HG03103 (cell line): ENCODE measurements at regions not wholly inside any gene's neighbourhood (a gene's known extent, or its start where the extent isn't known, plus 50 kb on each side); places are given as distances from the start of the nearest gene placed in this dataset.
"Not testable (repeated sequence)": the region's sequence is repeated elsewhere in the genome, so short reads cannot be mapped to it uniquely, and the experiment has no call there.

Experiments used
- ATAC-seq: cut with Tn5 transposase; IDR thresholded peaks from one replicate; pipeline ENCODE4 v1.9.1; 2021; ENCODE audit warnings: low read depth; ENCODE audit not compliant: unreplicated experiment

GRCh38 chr12:86662464-86662863 lies 406.3 kb upstream of the MGAT4C start:
- ATAC-seq: no peak

- ATAC-seq: no peak
Observed at GRCh38 chr12:86660488-86661147, 404.4 kb upstream of the MGAT4C start.

GRCh38 chr12:86659985-86660384 lies 403.8 kb upstream of the MGAT4C start:
- ATAC-seq: no peak

- ATAC-seq: no peak
Observed at GRCh38 chr12:86658303-86658702, 402.1 kb upstream of the MGAT4C start.

DNA sequence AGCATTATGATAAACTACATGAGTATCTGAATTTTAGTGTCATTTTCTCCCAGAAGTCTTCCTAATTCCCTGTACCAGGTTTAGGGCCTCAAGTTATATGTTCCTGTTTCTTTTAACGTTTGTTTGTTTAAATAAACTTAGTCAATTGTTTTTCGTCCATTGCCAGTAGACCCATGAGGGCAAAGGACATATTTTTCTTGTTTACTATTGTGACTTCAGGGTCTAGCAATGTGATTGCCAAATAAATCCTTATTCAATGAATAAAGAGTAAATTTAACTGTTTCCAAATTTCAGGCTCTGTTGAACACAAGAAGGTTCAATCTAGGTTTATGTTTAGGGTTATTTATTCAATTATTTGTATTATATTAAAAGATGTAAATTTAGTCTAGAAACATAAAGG lies 391.6 kb upstream of the MGAT4C start:
- no peak for ATAC-seq

- no peak for ATAC-seq
Observed at GRCh38 chr12:86634456-86635410, 378.5 kb upstream of the MGAT4C start.

DNA sequence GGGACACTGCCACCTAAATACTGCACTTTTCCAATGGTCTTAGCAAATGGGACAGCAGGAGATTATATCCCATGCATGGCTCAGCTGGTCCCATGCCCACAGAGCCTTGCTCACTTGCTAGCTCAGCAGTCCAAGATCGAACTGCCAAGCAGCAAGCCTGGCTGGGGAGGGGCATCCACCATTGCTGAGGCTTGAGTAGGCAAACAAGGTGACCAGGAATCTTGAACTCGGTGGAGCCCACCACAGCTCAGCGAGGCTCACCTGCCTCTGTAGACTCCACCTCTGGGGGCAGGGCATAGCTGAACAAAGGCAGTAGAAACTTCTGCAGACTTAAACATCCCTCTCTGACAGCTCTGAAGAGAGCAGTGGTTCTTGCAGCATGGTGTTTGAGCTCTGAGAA lies 370.8 kb upstream of the MGAT4C start:
- no peak for ATAC-seq

GRCh38 chr12:86623267-86623666 lies 367.1 kb upstream of the MGAT4C start:
- ATAC-seq: no peak

GRCh38 chr12:86621957-86622356 lies 365.8 kb upstream of the MGAT4C start:
- ATAC-seq: no peak

- no peak for ATAC-seq
Observed at GRCh38 chr12:86613311-86613710, 357.1 kb upstream of the MGAT4C start.

DNA sequence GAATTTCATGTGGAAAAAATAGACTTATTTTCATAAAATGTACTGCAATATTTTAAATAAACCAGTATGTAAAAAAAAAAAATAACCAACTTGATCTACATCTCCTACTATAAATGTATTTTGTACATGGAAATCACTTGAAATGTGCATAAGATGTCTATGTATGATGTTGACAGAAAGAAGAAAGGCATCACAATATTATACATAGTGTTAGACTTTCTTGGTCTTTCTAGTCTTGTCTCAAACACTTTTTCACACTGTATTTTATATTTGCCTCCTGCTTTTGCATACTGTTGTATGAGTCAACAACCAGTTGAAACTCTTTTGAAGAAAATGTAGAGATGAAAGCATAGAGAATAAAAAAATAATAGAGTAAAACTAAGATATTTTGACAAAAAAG lies 352.4 kb upstream of the MGAT4C start:
- no peak for ATAC-seq

DNA sequence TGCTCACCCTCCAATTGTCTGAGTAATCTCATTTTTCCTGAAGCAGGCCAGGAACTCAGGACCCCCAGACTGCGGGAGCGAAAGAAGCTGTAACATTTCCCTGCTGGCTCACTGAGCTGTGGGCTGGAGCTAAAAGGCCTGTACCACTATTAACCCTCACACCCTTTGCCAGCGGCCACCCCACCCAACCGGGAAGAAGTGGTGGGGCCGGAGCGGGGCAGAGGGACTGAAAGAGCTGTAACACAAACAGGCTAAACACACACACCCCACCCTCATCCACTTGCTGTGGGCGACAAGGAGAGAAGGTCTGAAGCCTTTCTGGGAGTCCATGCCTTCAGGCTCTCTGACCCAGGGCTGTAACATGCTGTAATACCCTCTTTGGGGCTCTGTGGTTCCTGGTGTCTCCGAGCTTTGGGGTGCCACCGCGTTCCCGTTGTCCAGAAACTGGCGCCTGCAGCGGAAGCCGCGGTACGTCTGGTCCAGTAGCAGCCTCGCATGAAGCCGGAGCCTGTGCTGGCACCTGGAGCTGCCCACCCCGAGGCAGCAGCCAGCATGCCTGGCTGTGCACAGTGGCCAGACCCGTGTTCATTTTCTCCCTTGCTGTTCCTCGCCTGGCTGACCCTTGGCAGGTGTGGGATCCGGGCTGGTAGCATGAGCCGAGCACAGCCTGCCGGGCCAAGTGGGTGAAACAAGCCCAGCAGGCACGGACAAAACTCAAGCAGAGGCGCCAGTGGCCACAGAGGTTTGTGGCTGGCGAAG lies 345.5 kb upstream of the MGAT4C start:
- no peak for ATAC-seq

DNA sequence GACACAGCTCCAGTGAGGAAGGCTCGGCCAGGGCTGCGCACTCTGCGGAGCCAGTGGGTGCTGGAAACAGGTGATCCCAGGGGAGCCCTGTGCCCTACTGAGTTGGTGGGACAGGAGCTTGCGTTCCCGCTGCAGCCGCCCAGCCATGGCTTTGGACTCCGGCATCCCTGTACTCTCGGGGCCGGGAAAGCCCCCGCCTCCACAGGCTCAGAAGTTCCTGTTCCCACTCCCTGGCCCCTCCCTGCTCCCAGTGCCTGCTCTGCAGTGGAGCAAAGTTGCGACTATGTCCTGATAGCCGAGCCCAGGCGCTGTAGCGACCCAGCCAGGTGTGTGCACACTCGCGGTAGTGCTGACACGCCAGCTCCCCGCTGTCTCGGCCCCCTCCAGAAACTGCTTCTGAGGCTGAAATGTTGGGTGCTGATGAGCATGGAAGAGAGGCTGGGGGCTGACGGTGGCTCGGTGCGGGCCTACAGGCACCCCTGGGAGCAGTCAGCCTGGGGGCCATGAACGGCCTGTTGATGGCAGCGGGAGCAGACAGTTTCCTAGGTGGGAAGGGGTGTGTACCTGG lies 344.6 kb upstream of the MGAT4C start:
- no peak for ATAC-seq

GRCh38 chr12:86597431-86597830 lies 341.2 kb upstream of the MGAT4C start:
- ATAC-seq: no peak

- no peak for ATAC-seq
Observed at GRCh38 chr12:86590296-86590695, 334.1 kb upstream of the MGAT4C start.

DNA sequence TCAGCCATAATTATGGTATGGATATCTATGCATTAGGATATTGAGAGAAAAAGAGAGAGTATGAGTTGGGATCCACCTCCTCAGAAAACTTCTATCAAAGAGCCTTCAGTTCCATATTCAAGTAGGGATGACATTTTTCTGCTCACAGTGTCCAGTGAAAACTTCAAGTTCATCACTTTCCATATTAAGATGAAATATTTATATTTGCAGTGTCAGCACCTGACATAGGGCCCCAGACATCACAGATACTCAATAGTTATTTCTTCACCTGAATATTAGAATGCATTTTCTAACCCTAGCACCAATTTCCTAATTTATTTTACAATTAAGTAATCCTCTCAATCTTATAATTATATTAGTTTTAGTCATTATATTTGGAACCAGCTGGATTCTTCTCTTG lies 318.0 kb upstream of the MGAT4C start:
- ATAC-seq: no peak

DNA sequence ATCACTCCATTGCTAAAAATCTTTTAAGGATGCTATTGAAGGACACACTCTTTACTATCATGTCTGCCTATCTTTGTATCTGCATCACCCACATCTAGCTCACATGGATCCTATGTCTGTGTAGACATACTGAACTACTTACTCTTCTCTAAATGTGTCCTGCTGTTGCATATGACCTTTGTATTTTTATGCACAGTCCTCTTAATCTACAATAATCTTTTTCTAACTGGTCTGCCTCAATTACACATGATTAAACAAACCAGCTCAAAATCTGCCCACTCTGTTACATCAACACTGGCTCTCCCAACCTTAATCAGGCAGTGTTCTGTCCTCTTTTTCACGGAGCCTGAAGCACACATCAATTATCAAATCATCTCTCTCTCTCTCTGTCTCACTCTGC lies 316.3 kb upstream of the MGAT4C start:
- ATAC-seq: no peak

GRCh38 chr12:86565038-86565437 lies 308.8 kb upstream of the MGAT4C start:
- ATAC-seq: no peak

DNA sequence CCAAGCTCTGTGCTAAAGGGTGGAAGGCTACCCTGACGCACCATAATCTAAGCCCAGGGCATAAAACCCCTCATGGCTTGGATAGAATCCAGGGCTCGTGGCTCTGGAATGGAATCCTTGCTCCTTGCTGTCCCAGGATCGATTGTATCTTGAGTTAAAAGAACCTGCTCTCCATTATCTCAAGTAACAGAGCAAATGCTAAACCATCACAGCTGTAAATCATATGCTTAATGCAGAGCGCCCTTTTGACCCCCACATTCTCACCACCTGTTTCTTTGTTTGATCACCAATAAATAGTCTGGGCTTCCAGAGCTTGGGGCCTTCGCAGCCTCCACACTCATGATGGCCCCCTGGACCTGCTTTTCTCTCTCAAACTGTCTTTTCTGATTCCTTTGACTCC lies 299.3 kb upstream of the MGAT4C start:
- ATAC-seq: not testable (repeated sequence)

- ATAC-seq: no peak
Observed at GRCh38 chr12:86551146-86551571, 295.0 kb upstream of the MGAT4C start.
